OCI-LY3 (cell line): ENCODE measurements at regions not wholly inside any gene's neighbourhood (a gene's known extent, or its start where the extent isn't known, plus 50 kb on each side); places are given as distances from the start of the nearest gene placed in this dataset.

Experiments
- H2AFZ ChIP-seq: fragments of 200-600, 300-600 bp; shearing (Covaris generic); 2 replicates; pipeline ENCODE4 v1.6.0; 2014; ENCODE audit warnings: antibody characterized with exemption, low read depth, low read length
- H3K27ac ChIP-seq: fragments of 200-600, 300-600 bp; sonication (generic); 2 replicates; pipeline ENCODE4 v1.5.1; 2014; ENCODE audit warnings: mild to moderate bottlenecking, low read length, moderate library complexity, mixed read lengths
- H3K27me3 ChIP-seq: fragments of 200-600, 300-600 bp; sonication (generic); 2 replicates; pipeline ENCODE4 v1.6.1; 2014; ENCODE audit warnings: low read depth, low read length, mixed read lengths
- H3K36me3 ChIP-seq: fragments of 200-600, 300-600 bp; sonication (generic); replicated peaks from 2 replicates; pipeline ENCODE3; 2014; ENCODE audit warnings: low read depth, low read length, mixed read lengths
- H3K4me1 ChIP-seq: fragments of 300-600, 200-600 bp; sonication (generic); 2 replicates; pipeline ENCODE4 v1.6.1; 2014; ENCODE audit warnings: low read length, mixed read lengths
- H3K4me2 ChIP-seq: fragments of 200-600, 300-600 bp; sonication (generic); 2 replicates; pipeline ENCODE4 v1.6.1; 2014; ENCODE audit warnings: low read length, mixed read lengths
- H3K4me3 ChIP-seq: fragments of 300-600, 200-600 bp; sonication (generic); 2 replicates; pipeline ENCODE4 v1.5.1; 2014; ENCODE audit warnings: antibody characterized with exemption, mild to moderate bottlenecking, low read length, moderate library complexity
- H3K79me2 ChIP-seq: fragments of 300-600, 200-600 bp; shearing (Covaris generic); 2 replicates; pipeline ENCODE4 v1.6.1; 2014; ENCODE audit warnings: mild to moderate bottlenecking, low read length, mixed read lengths
- H3K9ac ChIP-seq: fragments of 300-600, 200-600 bp; shearing (Covaris generic); 2 replicates; pipeline ENCODE4 v1.6.0; 2014; ENCODE audit warnings: mild to moderate bottlenecking, low read length, moderate library complexity
- H3K9me3 ChIP-seq: fragments of 200-600, 300-600 bp; shearing (Covaris generic); 2 replicates; pipeline ENCODE4 v1.6.1; 2014; ENCODE audit warnings: low read length, mixed read lengths; ENCODE audit not compliant: insufficient read depth
- H4K20me1 ChIP-seq: fragments of 200-600, 300-600 bp; sonication (generic); 2 replicates; pipeline ENCODE4 v1.6.1; 2016; ENCODE audit warnings: low read length, mixed read lengths; ENCODE audit not compliant: insufficient read depth
- CTCF ChIP-seq: fragments of 200-600, 300-600 bp; sonication (generic); IDR thresholded peaks from 2 replicates; pipeline ENCODE4 v1.5.1; 2014; ENCODE audit warnings: antibody characterized with exemption, low read length, low read depth
- EZH2phosphoT487 ChIP-seq: fragments of 200-600 bp; shearing (Covaris generic); IDR thresholded peaks from 2 replicates; pipeline ENCODE4 v1.6.1; 2018; ENCODE audit warnings: antibody characterized with exemption, mixed run types, low read depth

GRCh38 chr16:64312292-64312691 is 809.6 kb downstream of the CDH11 start:
- Histone ChIP-seq H3K27ac (no peak overlapping the region), H4K20me1 (no peaks in the 10 kb centered on the region), H3K9me3 (no peaks in the 10 kb centered on the region), H3K9ac (no peak overlapping the region), H3K4me1 (no peaks in the 10 kb centered on the region), H3K27me3 (no peaks in the 10 kb centered on the region), H3K4me2 (no peak overlapping the region), H3K36me3 (no peaks in the 10 kb centered on the region), H2AFZ (no peak overlapping the region), H3K79me2 (no peaks in the 10 kb centered on the region), H3K4me3 (no peak overlapping the region)
- no peak for TF ChIP-seq CTCF
- no peak for TF ChIP-seq EZH2phosphoT487

- no peaks in the 10 kb centered on the region for H4K20me1 ChIP-seq
- no peaks in the 10 kb centered on the region for H3K9me3 ChIP-seq
- TF ChIP-seq EZH2phosphoT487, result no peak
- no peak for TF ChIP-seq CTCF
- H3K4me3 ChIP-seq, result no peak overlapping the region
- no peaks in the 10 kb centered on the region for H3K27me3 ChIP-seq
- no peaks in the 10 kb centered on the region for H3K36me3 ChIP-seq
- H3K9ac ChIP-seq, result no peak overlapping the region
- no peaks in the 10 kb centered on the region for H3K4me1 ChIP-seq
- H3K79me2 ChIP-seq, result no peaks in the 10 kb centered on the region
- no peak overlapping the region for H2AFZ ChIP-seq
- no peak overlapping the region for H3K4me2 ChIP-seq
- H3K27ac ChIP-seq, result no peak overlapping the region
Observed at GRCh38 chr16:64311241-64311640, 810.6 kb downstream of the CDH11 start.

GRCh38 chr16:64309398-64310110 is 812.3 kb downstream of the CDH11 start:
- Histone ChIP-seq H3K4me1 (no peaks in the 10 kb centered on the region), H4K20me1 (no peaks in the 10 kb centered on the region), H3K36me3 (no peaks in the 10 kb centered on the region), H3K27me3 (no peaks in the 10 kb centered on the region), H3K9ac (no peak overlapping the region), H3K27ac (no peak overlapping the region), H3K79me2 (no peaks in the 10 kb centered on the region), H3K9me3 (no peaks in the 10 kb centered on the region), H3K4me3 (no peak overlapping the region), H3K4me2 (no peak overlapping the region), H2AFZ (no peak overlapping the region)
- TF ChIP-seq CTCF (no peak), EZH2phosphoT487 (no peak)

- H3K4me1 ChIP-seq, result no peaks in the 10 kb centered on the region
- no peaks in the 10 kb centered on the region for H3K79me2 ChIP-seq
- no peaks in the 10 kb centered on the region for H3K36me3 ChIP-seq
- no peak overlapping the region for H3K27ac ChIP-seq
- no peak overlapping the region for H3K4me3 ChIP-seq
- no peak overlapping the region for H3K4me2 ChIP-seq
- no peak overlapping the region for H3K9ac ChIP-seq
- H3K27me3 ChIP-seq, result no peaks in the 10 kb centered on the region
- H4K20me1 ChIP-seq, result no peaks in the 10 kb centered on the region
- no peaks in the 10 kb centered on the region for H3K9me3 ChIP-seq
- TF ChIP-seq EZH2phosphoT487, result no peak
- TF ChIP-seq CTCF, result no peak
- H2AFZ ChIP-seq, result no peak overlapping the region
Observed at GRCh38 chr16:64308721-64309120, 813.1 kb downstream of the CDH11 start.
